Lower leg skin (tissue), 3 donors: ENCODE measurements at regions not wholly inside any gene's neighbourhood (a gene's known extent, or its start where the extent isn't known, plus 50 kb on each side); places are given as distances from the start of the nearest gene placed in this dataset.

Experiments
- POLR2A ChIP-seq, 2 donors: fragments of 450-650 bp; IDR thresholded peaks; one replicate each; pipeline ENCODE4 v1.6.1; 2016 to 2017; ENCODE audit warnings: antibody characterized with exemption in 2 of 2, mild to moderate bottlenecking in 1 of 2, moderate library complexity in 1 of 2
- TF ChIP-seq, protein P1 (sequence below), 3 donors: fragments of 450-650 bp; IDR thresholded peaks; one replicate each; pipeline ENCODE4 v1.5.1; 2016; ENCODE audit warnings: antibody characterized with exemption in 3 of 3, mild to moderate bottlenecking in 3 of 3, moderate library complexity in 2 of 3

DNA sequence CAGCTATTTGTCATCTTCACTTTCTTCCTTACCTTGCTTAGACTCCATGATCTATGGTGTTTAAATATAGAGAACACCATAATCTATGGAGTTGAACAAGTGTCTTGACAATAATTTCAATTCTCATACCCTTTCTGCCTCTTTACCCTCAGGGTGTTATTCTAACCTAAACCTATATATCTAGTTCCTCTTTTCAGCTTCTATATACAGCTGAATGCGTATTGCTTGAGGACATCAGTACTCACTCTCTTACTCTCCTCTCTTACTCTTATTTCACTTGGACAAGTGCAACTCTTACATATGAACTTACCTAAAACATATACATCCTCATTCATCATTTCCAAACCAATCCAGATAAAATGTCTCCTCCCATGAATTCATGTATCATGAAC, 187.1 kb downstream of the RAP2B start:
- TF ChIP-seq, protein P1, sequence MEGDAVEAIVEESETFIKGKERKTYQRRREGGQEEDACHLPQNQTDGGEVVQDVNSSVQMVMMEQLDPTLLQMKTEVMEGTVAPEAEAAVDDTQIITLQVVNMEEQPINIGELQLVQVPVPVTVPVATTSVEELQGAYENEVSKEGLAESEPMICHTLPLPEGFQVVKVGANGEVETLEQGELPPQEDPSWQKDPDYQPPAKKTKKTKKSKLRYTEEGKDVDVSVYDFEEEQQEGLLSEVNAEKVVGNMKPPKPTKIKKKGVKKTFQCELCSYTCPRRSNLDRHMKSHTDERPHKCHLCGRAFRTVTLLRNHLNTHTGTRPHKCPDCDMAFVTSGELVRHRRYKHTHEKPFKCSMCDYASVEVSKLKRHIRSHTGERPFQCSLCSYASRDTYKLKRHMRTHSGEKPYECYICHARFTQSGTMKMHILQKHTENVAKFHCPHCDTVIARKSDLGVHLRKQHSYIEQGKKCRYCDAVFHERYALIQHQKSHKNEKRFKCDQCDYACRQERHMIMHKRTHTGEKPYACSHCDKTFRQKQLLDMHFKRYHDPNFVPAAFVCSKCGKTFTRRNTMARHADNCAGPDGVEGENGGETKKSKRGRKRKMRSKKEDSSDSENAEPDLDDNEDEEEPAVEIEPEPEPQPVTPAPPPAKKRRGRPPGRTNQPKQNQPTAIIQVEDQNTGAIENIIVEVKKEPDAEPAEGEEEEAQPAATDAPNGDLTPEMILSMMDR (IDR thresholded peaks at IDR 0.05): no peak
- TF ChIP-seq POLR2A (IDR thresholded peaks at IDR 0.05): no peak
